ENCODE measurements at regions not wholly inside any gene's neighbourhood (a gene's known extent, or its start where the extent isn't known, plus 50 kb on each side); places are given as distances from the start of the nearest gene placed in this dataset.

DNA sequence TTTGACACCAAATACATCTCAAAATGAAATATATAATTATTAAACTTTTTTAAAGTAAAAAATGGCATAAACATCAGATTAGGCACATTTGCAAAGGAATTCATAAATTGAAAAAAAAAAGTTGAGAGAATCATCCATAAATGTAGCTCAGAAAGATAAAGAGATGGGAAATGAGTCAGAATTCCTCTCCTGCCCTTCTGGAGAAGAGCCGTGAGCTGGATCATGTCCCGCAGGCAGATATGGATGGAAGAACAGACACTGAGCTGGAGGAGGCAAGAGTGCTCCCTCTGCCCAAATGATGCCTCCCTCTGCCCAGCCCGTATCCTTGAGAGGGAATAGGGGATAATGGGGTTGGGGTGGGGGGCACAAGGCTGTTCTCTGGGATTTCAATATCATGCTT lies 190.9 kb downstream of the TFCP2L1 start:
- H3K27me3 ChIP-seq: no peaks in the 10 kb centered on the region
- no peak for DNase-seq
- H3K36me3 ChIP-seq: no peaks in the 10 kb centered on the region
- WGBS, 2 donors (ENCODE audit: low coverage in 1 of 2): 72 to 81% methylated on average over 3 of the region's 3 CpGs
- in situ Hi-C loops (cut with MboI; ENCODE audit: low pct_ligation_motif_present in 1 of 4, low pct_unique_long_range_greater_than_20kb in 1 of 4, low sequenced_read_pairs in 3 of 4): loop anchor here in 3 of 4 donors (10.0 to 25.0 kb wide), 3 partner anchors 261 to 618 kb away; no protein-coding TSS in a partner anchor
- no peaks in the 10 kb centered on the region for H3K9me3 ChIP-seq
- no peaks in the 10 kb centered on the region for H3K4me1 ChIP-seq
- intact Hi-C loops (cut with DNase I; ENCODE audit: low total_unique reads): no loop called here
- no peak overlapping the region for H3K4me3 ChIP-seq
- TF ChIP-seq EP300 (IDR thresholded peaks at IDR 0.05; ENCODE audit: low read depth) (no peak), POLR2A (IDR thresholded peaks at IDR 0.05) (no peak), CTCF (IDR thresholded peaks at IDR 0.05) (no peak), POLR2AphosphoS5 (IDR thresholded peaks at IDR 0.05) (no peak)
- H3K27ac ChIP-seq: no peak overlapping the region

DNA sequence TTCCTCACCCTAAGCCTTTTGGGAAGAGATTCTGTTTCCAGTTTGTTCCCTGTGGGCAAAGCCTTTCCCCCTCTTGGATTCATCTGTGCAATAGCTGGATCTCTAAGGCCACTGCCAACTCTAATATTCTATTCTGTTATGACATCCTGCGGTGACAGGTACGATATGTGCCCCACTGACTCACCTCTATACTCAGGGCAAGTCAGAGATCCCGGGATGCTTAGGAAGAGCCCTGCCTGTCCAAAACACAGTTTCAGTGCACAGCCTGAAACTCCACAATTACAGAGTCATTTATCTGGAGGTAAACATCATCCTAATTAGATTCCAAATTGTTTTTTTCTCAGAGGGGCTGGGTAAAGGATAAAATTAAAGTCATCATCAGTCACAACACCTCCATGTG lies 190.2 kb downstream of the TFCP2L1 start:
- in situ Hi-C loops (cut with MboI; ENCODE audit: low pct_ligation_motif_present in 1 of 4, low pct_unique_long_range_greater_than_20kb in 1 of 4, low sequenced_read_pairs in 3 of 4): loop anchor here in 3 of 4 donors (10.0 to 25.0 kb wide), 3 partner anchors 260 to 617 kb away; no protein-coding TSS in a partner anchor
- TF ChIP-seq POLR2AphosphoS5 (IDR thresholded peaks at IDR 0.05) (no peak), EP300 (IDR thresholded peaks at IDR 0.05; ENCODE audit: low read depth) (no peak), CTCF (IDR thresholded peaks at IDR 0.05) (no peak)
- no peaks in the 10 kb centered on the region for H3K27me3 ChIP-seq
- H3K36me3 ChIP-seq: no peaks in the 10 kb centered on the region
- H3K4me3 ChIP-seq: no peak overlapping the region
- DNase-seq: no peak
- intact Hi-C loops (cut with DNase I; ENCODE audit: low total_unique reads): loop anchor here (5.0 kb wide), 1 partner anchor 1448 kb away; no protein-coding TSS in a partner anchor
- H3K9me3 ChIP-seq: no peaks in the 10 kb centered on the region
- no peak overlapping the region for H3K27ac ChIP-seq
- 71 to 91% methylated on average over 2 to 3 of the region's 3 CpGs for WGBS, 2 donors (ENCODE audit: low coverage in 1 of 2)
- H3K4me1 ChIP-seq: no peaks in the 10 kb centered on the region

DNA sequence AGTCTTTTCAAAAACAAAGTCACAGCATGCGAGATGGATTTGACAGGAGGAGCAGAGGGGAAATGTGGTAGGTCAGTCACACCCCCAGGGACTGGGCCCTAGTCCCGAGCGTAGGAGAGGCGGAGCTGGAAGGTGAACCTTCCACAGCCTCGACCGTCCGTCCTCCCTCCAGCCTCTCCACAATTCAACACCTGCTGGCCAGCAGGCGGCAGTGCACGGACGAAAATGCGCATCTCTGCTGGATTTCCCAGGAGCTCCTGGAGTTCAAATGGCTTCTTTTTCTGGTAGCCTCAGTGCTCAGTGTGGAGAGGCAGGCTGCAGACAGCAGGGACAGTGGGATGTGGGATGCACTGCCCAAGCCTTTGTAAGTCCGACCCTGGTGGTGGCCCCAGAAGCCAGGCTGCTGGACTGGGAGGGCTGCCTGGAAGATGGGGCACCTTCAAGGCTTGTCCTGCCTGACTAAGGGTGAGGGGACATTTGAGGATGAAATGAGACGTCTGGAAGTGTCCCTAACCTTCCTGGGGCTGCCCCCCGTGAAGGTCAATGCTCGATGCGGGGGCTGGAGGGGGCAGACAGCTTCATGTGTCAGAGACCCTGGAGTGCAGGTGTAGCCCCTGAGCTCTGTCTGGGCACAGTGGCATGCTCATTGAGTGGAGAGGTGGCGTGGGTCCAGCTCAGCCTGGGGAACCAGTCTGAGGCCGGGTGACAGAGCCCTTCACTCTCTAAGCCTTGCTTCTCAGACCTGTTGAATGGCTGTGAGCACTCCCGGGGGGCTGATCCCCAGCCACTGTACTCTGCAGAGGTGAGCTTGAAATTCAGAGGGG lies 189.5 kb downstream of the TFCP2L1 start:
- intact Hi-C loops (cut with DNase I; ENCODE audit: low total_unique reads): loop anchor here (5.0 kb wide), 1 partner anchor 1448 kb away; no protein-coding TSS in a partner anchor
- Histone ChIP-seq H3K9me3 (no peaks in the 10 kb centered on the region), H3K27me3 (no peaks in the 10 kb centered on the region), H3K4me3 (no peak overlapping the region), H3K27ac (no peak overlapping the region), H3K4me1 (no peaks in the 10 kb centered on the region), H3K36me3 (no peaks in the 10 kb centered on the region)
- WGBS, 2 donors (ENCODE audit: low coverage in 1 of 2): 32% methylated on average over 19 of the region's 19 CpGs; no CpG with 5 or more reads in 1 of the 2 donors
- in situ Hi-C loops (cut with MboI; ENCODE audit: low pct_ligation_motif_present in 1 of 4, low pct_unique_long_range_greater_than_20kb in 1 of 4, low sequenced_read_pairs in 3 of 4): loop anchor here in 3 of 4 donors (10.0 to 25.0 kb wide), 3 partner anchors 259 to 617 kb away; no protein-coding TSS in a partner anchor
- peak; percentile 78 for DNase-seq
- peak; percentile 44 to 88 (median 68) for TF ChIP-seq CTCF (IDR thresholded peaks at IDR 0.05)
- TF ChIP-seq POLR2AphosphoS5 (IDR thresholded peaks at IDR 0.05): no peak
- TF ChIP-seq EP300 (IDR thresholded peaks at IDR 0.05; ENCODE audit: low read depth): no peak
- no peak for TF ChIP-seq POLR2A (IDR thresholded peaks at IDR 0.05)

- Histone ChIP-seq H3K36me3 (no peaks in the 10 kb centered on the region), H3K4me1 (no peaks in the 10 kb centered on the region), H3K27ac (no peak overlapping the region), H3K4me3 (no peak overlapping the region), H3K27me3 (no peaks in the 10 kb centered on the region), H3K9me3 (no peaks in the 10 kb centered on the region)
- DNase-seq: no peak
- TF ChIP-seq POLR2A (IDR thresholded peaks at IDR 0.05) (no peak), POLR2AphosphoS5 (IDR thresholded peaks at IDR 0.05) (no peak), EP300 (IDR thresholded peaks at IDR 0.05; ENCODE audit: low read depth) (no peak), CTCF (IDR thresholded peaks at IDR 0.05) (no peak)
- intact Hi-C loops (cut with DNase I; ENCODE audit: low total_unique reads) (loop anchor here (5.0 kb wide), 1 partner anchor 1449 kb away; no protein-coding TSS in a partner anchor), in situ Hi-C loops (cut with MboI; ENCODE audit: low pct_ligation_motif_present in 1 of 4, low pct_unique_long_range_greater_than_20kb in 1 of 4, low sequenced_read_pairs in 3 of 4) (loop anchor here in 3 of 4 donors (10.0 to 25.0 kb wide), 3 partner anchors 258 to 616 kb away; no protein-coding TSS in a partner anchor)
- 68 to 70% methylated on average over 2 to 5 of the region's 5 CpGs for WGBS, 2 donors (ENCODE audit: low coverage in 1 of 2)
These were observed 188.4 kb downstream of the TFCP2L1 start for GRCh38 chr2:121096611-121097010.
